ENCODE measurements at regions not wholly inside any gene's neighbourhood (a gene's known extent, or its start where the extent isn't known, plus 50 kb on each side); places are given as distances from the start of the nearest gene placed in this dataset.
A peak's percentile ranks its signal among the peaks of the same experiment; 100 is the strongest.
"Not testable (repeated sequence)": the region's sequence is repeated elsewhere in the genome, so short reads cannot be mapped to it uniquely, and the experiment has no call there.

GRCh38 chr10:52551046-52551445 is 221.5 kb downstream of the MBL2 start:
- DNase-seq: no peak

DNA sequence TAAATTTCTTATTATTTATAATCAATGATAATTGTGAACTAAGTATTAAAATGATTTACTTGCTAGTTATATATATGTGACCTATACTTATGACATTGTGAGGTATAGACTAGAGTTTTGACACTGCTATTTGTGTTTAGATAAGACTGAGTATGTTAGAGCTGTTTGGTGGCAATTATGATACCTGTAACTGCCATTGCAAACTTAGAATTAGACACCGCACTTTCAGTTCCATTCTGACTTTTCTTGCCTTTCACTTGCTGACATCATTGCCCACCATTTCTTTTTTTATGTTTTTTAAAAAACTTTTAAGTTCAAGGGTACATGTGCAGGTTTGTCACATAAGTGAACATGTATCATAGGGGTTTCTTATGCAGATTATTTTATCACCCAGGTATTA is 214.5 kb downstream of the MBL2 start:
- no peak for DNase-seq

DNA sequence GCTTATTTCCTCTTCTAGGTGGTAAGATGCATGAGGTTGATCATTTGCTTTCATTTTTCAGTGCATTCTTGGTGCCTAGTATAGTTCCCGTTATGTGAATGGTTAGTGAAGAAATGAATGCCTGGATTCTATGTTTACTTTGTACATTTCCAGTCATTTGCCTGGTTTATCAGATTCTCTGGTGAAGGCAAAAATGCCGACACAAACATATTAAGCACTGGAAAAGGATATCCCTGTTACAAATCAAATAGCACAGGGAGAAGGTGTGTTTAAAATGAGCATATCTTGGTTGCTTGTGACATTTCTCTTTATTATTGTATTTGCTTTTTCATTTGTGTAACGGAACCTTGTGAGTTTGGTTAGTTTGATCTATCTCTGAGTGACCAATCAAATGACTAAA is 211.3 kb downstream of the MBL2 start:
- DNase-seq: no peak

DNA sequence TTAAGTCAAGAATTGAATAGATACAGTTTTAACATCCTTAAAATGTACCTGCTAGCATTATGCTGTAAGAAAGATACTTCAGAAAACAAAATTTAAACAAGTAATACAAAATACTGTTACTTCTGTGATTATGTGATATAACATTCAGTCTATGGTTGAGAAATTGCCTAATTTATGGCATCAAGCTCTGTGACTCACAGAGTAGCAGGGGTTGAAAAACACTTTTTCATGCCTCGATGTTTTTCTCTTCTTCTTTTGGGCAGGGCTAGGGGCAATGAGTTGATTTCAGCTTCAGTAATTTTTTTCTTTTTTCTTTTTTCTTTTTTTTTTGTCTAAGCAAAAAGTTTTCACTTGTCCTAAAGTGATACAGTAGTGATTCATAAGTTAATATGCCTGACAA is 209.2 kb downstream of the MBL2 start:
- DNase-seq: peak; percentile 32

- DNase-seq: peak; percentile 55
Measured at GRCh38 chr10:52566471-52567246, 205.9 kb downstream of the MBL2 start.

DNA sequence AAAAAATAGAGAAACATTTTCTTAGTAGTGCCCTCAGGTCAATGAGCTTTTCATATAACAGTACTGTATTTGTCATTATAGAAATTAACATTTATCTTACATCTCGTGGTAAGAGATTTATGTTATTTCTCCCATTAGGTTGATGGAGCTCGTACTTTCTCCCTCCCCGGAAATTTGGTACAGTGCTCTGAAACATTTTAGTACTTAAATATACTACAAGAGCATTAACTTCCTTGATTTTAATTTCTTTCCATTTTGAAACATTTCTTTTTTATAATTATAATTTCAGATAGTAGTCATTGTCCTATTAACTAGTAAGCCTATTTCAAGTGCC is 205.4 kb downstream of the MBL2 start:
- no peak for DNase-seq

- DNase-seq: no peak
Measured at GRCh38 chr10:52568309-52568708, 204.3 kb downstream of the MBL2 start.

DNA sequence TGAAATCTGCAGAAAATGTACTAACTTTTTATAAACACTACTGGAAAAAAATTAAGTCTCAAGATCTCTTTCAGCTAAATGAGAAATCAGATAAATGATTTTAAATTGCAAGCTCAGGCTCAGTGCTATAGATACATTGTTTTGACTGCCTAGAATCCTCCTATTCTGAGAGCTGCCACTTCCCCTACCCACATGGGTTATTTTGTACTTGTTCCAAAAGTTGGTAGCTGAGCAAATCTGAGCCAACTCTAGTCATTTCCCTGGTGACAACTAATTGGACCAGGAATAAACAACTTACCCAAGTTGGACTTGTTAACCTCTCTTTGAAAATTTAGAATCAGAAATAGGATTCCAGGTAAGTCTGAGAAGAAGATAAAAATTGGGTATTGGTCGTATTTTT is 202.1 kb downstream of the MBL2 start:
- DNase-seq: no peak

DNA sequence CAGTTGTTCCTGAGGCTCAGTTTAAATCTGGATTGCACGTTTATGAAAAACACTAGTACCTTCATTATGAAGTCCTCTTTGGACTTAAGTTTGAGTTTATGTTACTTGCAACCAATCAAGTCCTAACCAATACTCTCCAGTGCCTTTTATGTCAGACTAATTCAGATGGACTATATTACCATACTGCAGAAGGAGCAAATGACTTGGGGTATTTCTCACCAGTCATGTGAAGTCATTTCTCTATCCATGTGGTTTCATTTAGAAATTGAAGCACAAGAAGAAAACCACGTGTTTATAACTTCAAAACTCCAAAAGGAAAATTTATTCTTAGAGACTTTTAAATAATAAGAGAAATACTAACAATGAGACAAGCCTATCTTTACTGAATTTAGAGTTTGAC is 201.6 kb downstream of the MBL2 start:
- DNase-seq: no peak

DNA sequence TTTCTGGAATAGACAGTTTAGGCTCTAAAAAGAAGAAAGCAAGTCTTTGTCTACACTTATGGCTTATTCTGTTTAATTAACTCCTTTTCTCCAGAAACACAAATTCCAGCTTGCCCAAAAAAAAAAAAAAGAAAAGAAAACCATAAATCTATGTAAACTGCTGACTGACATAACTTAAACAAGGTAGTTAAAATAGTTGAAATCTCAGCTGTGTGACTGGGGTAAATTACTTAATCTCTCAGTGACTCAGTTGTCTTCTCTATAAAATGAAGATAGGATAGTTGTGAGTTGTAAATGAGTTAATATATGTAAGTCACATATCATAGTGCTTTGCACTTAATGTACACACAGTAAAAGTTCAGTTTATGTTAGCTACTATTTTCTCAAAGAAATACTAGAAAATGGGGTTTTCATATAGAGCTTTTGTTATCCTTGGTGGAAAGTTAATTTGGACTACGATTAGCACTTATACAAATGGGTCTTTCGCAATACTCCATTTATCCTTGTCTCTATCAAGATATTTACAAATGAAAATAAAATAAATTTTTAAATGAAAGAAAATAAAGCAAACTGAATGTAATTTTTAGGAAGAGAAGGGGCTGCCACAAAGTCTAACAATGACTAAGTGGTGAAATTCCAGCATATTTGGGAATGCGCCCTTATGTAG is 200.9 kb downstream of the MBL2 start:
- DNase-seq: no peak

GRCh38 chr10:52573347-52573746 is 199.2 kb downstream of the MBL2 start:
- no peak for DNase-seq

GRCh38 chr10:52574697-52575096 is 197.9 kb downstream of the MBL2 start:
- DNase-seq: no peak

DNA sequence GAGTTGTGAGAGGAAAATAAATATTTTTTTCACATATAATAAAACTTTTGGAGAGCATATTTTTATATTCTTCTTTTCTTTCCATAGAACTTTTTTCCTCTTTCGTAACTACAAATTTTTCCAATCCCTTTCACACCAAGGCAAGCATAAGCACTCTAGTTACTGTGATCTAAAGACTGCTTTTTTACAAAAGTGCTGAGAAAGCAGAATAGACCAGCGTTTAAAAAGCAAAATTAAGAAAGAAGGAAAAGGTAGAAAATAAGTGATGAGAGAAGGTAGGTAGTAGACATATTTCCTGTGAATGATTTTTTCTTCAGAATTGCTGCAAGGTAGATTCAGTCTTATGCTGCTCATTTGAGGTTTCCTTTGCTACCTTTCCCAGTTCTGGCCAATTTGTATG is 195.5 kb downstream of the MBL2 start:
- DNase-seq: no peak

DNA sequence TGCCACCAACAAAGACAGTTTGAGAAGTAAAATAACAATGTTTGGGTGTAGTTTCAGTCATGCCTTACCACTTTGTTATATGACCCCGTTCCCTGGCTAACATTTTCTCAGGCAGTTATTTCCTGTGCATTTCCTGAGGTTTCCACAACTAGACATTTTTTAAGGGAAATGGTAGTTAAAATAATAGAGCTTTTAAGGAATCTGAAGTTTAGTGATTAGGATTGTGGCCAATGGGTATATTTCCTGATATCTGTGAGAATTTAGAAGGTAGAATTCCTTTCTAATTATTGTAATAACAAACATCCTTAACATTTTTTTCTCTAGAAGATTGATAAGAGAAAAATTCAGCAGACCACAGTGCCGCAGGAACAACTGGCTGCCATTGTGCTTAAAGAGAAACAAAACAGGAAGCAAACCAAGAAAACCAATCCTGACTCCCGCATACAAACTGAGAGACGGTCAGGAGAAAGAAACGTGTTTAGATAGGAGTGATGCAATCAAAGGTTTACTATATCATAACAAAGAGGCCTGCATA is 193.6 kb downstream of the MBL2 start:
- DNase-seq: peak; percentile 50

GRCh38 chr10:52581636-52582035 is 190.9 kb downstream of the MBL2 start:
- DNase-seq: not testable (repeated sequence)

DNA sequence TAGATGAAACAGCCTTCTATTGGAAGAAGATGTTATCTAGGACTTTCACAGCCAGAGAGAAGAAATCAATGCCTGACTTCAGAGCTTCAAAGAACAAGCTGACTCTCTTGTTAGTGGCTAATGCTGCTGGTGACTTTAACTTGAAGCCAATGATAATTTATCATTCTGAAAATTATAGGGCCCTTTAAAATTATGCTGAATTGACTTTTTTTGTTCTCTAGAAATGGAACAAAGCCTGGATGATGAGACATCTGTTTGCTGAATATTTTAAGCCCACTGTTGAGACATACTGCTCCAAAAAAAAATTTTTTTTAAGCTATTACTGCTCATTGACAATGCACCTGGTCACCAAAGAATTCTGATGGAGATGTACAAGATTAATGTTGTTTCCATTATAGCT is 189.2 kb downstream of the MBL2 start:
- no peak for DNase-seq

DNA sequence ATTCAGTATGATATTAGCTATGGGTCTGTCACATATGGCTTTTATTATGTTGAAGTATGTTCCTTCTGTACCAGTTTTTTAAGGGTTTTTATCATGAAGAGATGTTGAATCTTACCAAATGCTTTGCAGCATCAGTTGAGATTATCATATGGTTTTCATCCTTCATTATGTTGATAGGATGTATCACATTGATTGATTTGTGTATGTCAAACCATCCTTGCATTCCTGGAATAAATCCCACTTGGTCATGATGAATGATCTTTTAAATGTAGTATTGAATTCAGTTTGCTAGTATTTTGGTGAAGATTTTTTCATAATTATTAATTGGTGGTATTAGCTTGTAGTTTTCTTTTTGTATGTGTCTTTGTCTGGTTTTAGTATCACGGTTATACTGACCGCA is 185.9 kb downstream of the MBL2 start:
- no peak for DNase-seq

DNA sequence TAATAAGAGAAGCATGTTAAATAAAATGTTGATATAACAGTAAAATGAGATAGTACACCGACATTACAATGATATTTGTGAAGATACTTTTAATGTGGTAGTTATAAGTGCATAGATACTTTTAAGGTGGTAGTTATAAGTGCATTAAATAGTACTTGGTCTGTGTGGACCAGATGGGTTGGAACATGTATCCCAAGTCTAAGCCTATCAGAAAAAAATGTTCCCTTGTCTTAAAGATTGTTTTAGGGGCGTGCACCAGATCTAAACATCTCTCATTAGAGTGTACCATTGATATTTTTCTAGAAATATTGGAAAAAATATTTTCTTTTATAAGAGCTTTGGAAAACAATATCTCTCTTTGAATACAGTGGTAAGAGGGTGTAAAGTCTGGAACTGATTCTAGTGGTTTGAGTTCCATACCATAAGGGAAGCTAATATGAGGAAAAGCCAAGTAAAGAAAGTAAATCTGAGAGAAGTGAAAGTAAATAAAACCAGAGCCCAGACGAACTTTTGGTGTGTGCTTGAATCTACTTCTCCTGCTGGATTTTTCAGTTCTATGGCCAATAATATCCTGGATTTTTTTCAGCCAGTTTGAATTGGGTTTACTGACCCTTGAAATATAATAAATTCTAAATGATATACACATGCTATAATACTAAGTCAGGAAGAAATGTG is 175.3 kb downstream of the MBL2 start:
- DNase-seq: no peak

GRCh38 chr10:52598936-52599335 is 173.6 kb downstream of the MBL2 start:
- DNase-seq: no peak

- DNase-seq: no peak
Measured at GRCh38 chr10:52599551-52600200, 172.9 kb downstream of the MBL2 start.

DNA sequence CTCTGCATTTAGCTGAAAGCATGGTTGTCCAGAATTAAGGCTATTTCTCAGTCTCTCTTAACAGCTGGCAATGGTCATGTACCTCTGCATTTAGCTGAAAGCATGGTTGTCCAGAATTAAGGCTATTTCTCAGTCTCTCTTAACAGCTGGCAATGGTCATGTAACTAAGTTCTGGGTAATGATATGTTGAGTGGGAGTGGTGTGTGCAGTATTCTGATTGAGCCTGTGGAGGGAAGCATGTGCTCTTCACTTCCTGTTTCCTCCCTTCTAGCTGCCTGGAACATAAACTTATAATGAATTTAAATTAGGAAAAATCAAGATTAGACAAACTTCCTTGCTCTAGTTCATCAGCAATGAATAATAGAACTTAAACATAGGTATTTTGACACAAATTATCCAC is 168.5 kb downstream of the MBL2 start:
- peak; percentile 19 for DNase-seq

GRCh38 chr10:52609071-52609470 is 163.5 kb downstream of the MBL2 start:
- no peak for DNase-seq

DNA sequence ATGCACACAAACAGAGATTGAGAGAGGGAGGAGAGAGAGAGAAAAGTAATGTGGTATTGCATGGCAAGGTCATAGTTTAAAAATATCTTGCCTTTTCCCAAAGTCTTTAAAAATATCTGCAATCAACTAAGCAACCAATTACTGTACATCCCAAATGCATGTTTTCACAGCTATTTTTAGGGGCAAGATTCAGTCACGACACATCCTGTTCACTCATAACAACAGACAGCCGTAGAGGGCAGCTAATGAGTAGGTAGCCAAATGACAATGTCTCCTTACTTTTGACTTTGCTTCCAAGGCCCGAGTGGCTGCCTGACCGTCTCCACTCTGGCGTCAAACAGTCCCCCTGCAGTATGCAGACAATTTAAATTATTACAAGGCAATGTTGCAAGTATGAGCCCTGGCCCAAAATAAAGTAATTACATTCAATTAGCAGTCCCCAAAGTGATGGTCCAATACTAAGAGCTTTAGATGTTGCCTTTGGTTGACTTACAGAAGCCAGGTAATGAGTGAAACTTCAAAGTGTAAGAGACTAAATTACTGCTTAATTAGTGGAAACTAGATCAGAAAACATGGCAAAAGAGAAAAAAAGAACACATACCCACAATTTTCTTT is 162.9 kb downstream of the MBL2 start:
- no peak for DNase-seq

All from HCEC 1CT (cell line).